Thyroid gland (tissue), 4 donors: ENCODE measurements at regions not wholly inside any gene's neighbourhood (a gene's known extent, or its start where the extent isn't known, plus 50 kb on each side); places are given as distances from the start of the nearest gene placed in this dataset.

ENCODE experiments used
- POLR2A ChIP-seq, 2 donors: fragments of 450-650 bp; IDR thresholded peaks; one replicate each; pipeline ENCODE4 v1.6.1; 2017; ENCODE audit warnings: antibody characterized with exemption in 2 of 2, mild to moderate bottlenecking in 2 of 2, moderate library complexity in 1 of 2
- TF ChIP-seq, protein P1 (sequence below), 6 experiments: fragments of 200-600 bp in 3 of 6; fragments of 450-650 bp in 3 of 6; sonication (generic) in 3 of 6; IDR thresholded peaks; one replicate each; pipeline ENCODE4 v1.5.1; 2016 to 2019; ENCODE audit warnings: antibody characterized with exemption in 6 of 6, mild to moderate bottlenecking in 2 of 6, inconsistent platforms in 1 of 6, moderate library complexity in 1 of 6

DNA sequence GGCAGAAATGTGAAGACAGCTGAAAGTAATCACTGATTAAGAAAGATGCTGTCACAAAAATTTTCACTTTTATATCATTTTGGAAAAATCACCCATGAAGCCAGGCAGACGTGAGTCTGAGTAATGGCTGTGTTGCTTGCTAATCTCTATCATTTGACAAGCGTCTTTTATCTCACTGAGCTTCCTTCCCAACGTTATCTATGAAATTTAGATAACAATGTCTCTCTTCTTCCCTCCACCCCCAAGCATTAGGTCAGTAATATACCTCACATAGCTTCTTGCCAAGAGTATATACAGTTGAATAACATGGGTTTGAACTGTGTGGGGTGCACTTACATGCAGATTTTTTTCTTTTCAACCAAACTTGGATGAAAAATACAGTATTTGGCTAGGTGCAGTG lies 388.6 kb upstream of the NRXN1 start:
- TF ChIP-seq, protein P1, sequence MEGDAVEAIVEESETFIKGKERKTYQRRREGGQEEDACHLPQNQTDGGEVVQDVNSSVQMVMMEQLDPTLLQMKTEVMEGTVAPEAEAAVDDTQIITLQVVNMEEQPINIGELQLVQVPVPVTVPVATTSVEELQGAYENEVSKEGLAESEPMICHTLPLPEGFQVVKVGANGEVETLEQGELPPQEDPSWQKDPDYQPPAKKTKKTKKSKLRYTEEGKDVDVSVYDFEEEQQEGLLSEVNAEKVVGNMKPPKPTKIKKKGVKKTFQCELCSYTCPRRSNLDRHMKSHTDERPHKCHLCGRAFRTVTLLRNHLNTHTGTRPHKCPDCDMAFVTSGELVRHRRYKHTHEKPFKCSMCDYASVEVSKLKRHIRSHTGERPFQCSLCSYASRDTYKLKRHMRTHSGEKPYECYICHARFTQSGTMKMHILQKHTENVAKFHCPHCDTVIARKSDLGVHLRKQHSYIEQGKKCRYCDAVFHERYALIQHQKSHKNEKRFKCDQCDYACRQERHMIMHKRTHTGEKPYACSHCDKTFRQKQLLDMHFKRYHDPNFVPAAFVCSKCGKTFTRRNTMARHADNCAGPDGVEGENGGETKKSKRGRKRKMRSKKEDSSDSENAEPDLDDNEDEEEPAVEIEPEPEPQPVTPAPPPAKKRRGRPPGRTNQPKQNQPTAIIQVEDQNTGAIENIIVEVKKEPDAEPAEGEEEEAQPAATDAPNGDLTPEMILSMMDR (IDR thresholded peaks at IDR 0.05): no peak
- TF ChIP-seq POLR2A (IDR thresholded peaks at IDR 0.05): no peak
